ENCODE measurements at regions not wholly inside any gene's neighbourhood (a gene's known extent, or its start where the extent isn't known, plus 50 kb on each side); places are given as distances from the start of the nearest gene placed in this dataset.

- DNase-seq: no peak
- Histone ChIP-seq H2AK5ac (ENCODE audit: insufficient read length, low read length) (no peak overlapping the region), H3K4me1 (ENCODE audit: insufficient read depth, low read length) (no peaks in the 10 kb centered on the region), H3K23me2 (ENCODE audit: insufficient read length, low read depth, low read length, poor library complexity, severe bottlenecking) (no peaks in the 10 kb centered on the region), H3T11ph (ENCODE audit: low read length) (no peak overlapping the region), H2BK15ac (ENCODE audit: low read depth, low read length) (no peak overlapping the region), H4K5ac (ENCODE audit: insufficient read length, low read depth, low read length) (no peak overlapping the region), H3K9ac (ENCODE audit: extremely low read depth, insufficient read length, low read length) (no peak overlapping the region), H2AFZ (ENCODE audit: low read length) (no peak overlapping the region), H2BK12ac (ENCODE audit: insufficient read length, low read depth, low read length) (no peak overlapping the region), H3K27me3 (ENCODE audit: insufficient read depth, low read length) (no peaks in the 10 kb centered on the region), H2BK120ac (ENCODE audit: low read depth, low read length, poor library complexity, severe bottlenecking) (no peak overlapping the region), H3K27ac (ENCODE audit: insufficient read length, low read depth, low read length) (no peak overlapping the region), H3K9me3 (ENCODE audit: control insufficient read depth, low read depth, low read length) (no peaks in the 10 kb centered on the region), H4K20me1 (ENCODE audit: control insufficient read depth, insufficient read depth, insufficient read length) (no peaks in the 10 kb centered on the region), H2BK5ac (ENCODE audit: insufficient read length, low read length) (no peak overlapping the region), H4K8ac (replicated peaks; ENCODE audit: insufficient read length, low read depth, low read length) (no peak overlapping the region), H3K14ac (ENCODE audit: insufficient read depth, low read length) (no peak overlapping the region), H3K18ac (ENCODE audit: insufficient read length, low read depth, low read length) (no peak overlapping the region), H3K4me2 (ENCODE audit: insufficient read depth, insufficient read length, low read length) (no peak overlapping the region), H3K4ac (ENCODE audit: low read depth, low read length) (no peak overlapping the region), H3K79me2 (ENCODE audit: insufficient read depth, low read length) (no peaks in the 10 kb centered on the region), H4K91ac (ENCODE audit: insufficient read length, low read depth, low read length) (no peak overlapping the region), H3K79me1 (ENCODE audit: insufficient read depth, low read depth, low read length, poor library complexity, severe bottlenecking) (no peaks in the 10 kb centered on the region), H2BK20ac (ENCODE audit: low read depth, low read length, poor library complexity, severe bottlenecking) (no peak overlapping the region), H3K56ac (ENCODE audit: insufficient read length, low read depth, low read length) (no peak overlapping the region), H3K23ac (ENCODE audit: insufficient read length, low read depth, low read length) (no peak overlapping the region)
- no peak overlapping the region for H3K27ac Mint-ChIP-seq
- H3K36me3 Mint-ChIP-seq (ENCODE audit: insufficient read depth in 1 of 3, low read depth in 3 of 3): peaks cover 2 to 7% (median 5%) of the 10 kb centered on the region in 3 experiments; a peak in 6 of 7 replicates
- WGBS (ENCODE audit: extremely low coverage, insufficient read length, low lambda C conversion rate): no CpG with 5 or more reads among the region's 2 CpGs
- H3K4me1 Mint-ChIP-seq: no peaks in the 10 kb centered on the region
- H3K4me3 Mint-ChIP-seq: no peak overlapping the region
- no peaks in the 10 kb centered on the region; the same call in 1 of the 2 replicates for H3K27me3 Mint-ChIP-seq (ENCODE audit: low read depth)
- no peak for TF ChIP-seq CTCF (conservative IDR thresholded peaks at IDR 0.05)
- peaks cover 13 to 15% of the 10 kb centered on the region in 2 experiments for H3K9me3 Mint-ChIP-seq
These were observed 559.8 kb downstream of the QKI start for GRCh38 chr6:163974322-163974721.

Data from H9 (cell line).